Myocyte (in vitro differentiated cells): ENCODE measurements at regions not wholly inside any gene's neighbourhood (a gene's known extent, or its start where the extent isn't known, plus 50 kb on each side); places are given as distances from the start of the nearest gene placed in this dataset.
A peak's percentile ranks its signal among the peaks of the same experiment; 100 is the strongest.

Experiments used
- DNase-seq: peaks from one replicate; pipeline ENCODE4 v3.0.0-alpha.2; 2012; ENCODE audit warnings: low read depth

DNA sequence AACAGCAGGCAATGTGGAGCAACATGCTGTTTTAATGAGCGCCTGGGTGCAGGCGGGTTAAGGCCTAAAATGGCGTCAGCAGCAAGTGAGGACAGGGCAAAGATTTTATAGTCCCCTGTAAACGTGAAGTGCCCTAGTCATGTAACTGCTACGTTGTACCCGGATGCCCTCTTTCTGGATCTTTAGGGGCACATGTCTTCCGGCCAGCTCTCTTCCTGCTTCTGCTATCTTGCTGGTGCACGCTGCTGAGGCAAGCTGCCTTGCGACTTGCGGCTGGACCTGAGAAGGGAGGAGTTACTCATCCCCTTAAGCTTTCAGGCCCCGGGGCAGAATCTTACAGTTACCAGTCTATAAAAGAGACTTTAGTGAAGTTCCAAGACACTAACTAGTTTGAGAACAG lies 303.6 kb upstream of the DACH1 start:
- DNase-seq: no peak

DNA sequence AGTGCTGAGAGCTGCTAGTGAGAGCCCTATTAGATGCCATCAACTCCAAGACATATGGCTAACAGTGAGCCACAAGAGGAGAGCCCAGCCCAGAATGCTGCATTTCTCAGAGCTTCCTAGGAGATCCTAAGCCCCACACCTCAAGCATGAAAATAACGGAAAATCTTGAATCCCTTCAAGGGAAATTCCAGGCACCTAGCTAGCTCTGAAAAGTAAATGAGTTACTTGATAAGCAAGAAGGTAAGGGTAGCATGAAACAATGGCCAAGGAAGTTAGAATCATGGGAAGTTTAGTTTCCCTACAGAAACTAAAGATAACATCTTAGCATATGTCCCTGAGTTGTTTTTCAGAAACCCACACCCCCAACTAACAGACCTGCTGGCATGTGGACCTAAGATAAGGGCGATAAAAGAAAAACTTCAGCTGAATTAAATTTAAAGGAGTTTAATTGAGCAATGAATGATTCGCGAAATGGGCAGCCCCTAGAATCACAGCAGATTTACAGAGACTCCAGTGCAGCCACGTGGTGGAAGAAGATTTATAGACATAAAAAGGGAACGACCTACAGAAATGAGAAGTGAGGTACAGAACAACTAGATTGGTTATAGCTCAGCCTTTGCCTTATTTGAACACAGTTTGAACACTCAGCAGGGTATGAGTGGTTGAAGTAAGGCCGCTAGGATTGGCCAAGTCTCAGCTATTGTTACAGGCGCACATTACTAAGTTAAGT lies 301.3 kb upstream of the DACH1 start:
- no peak for DNase-seq

- peak; percentile 9 for DNase-seq
Observed at GRCh38 chr13:72166102-72166650, 299.2 kb upstream of the DACH1 start.

DNA sequence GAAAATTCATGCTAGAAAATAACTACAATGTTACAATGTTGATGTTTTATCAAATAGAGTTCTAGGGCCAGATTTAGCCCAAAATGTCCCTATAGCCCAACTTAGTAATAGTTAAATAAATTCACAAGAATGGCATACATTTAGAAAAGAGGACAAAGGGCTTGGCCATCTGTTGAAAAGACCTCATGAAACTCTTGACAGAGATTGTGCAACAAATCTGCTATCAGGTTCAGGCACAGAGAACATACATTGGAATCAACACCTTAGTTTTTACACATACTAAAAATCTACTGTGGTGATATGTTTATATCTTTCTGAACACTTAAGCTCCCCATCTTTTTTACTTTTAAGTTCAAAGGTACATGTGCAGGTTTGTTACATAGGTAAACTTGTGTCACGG lies 298.3 kb upstream of the DACH1 start:
- no peak for DNase-seq

- DNase-seq: peak; percentile 25
Observed at GRCh38 chr13:72164811-72165210, 297.8 kb upstream of the DACH1 start.

- peak; percentile 45 for DNase-seq
Observed at GRCh38 chr13:72163678-72164077, 296.7 kb upstream of the DACH1 start.

DNA sequence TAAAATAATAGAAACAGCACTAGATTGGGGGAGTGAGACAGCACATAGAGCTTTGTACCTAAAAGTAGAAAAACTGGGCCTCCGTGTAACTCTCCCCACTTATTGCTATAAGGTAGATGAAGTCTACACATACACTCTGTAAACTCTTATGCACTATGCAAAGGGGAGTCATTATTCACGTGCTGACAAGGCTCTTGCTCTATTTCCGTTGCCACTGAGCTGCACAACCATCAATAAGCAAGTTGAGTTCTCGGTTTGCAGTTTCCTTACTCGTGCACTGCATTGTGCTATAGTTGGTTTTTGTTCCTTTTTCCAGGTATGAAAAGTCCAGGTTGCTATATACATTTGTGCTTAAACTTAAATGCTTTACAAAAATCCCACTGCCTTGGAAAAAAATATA lies 294.0 kb upstream of the DACH1 start:
- DNase-seq: no peak

DNA sequence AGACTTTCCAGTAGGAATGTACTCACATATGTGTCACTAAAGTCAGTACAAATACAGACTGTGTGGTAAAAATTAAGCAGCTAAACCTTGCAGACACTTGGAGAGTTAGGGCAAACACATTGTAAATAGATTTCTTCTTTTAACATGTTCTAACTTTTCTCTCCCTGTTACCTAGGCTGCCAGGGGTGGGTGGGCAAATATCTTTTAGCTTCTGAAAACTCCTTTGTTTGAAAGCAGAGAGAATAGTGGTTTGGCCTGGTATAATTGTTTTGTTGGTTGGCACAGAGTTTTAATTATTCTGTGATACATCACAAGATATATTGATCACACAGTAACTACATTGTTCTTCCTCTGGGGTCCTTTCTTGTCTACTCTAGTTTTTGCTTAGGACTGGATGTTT lies 289.8 kb upstream of the DACH1 start:
- no peak for DNase-seq

DNA sequence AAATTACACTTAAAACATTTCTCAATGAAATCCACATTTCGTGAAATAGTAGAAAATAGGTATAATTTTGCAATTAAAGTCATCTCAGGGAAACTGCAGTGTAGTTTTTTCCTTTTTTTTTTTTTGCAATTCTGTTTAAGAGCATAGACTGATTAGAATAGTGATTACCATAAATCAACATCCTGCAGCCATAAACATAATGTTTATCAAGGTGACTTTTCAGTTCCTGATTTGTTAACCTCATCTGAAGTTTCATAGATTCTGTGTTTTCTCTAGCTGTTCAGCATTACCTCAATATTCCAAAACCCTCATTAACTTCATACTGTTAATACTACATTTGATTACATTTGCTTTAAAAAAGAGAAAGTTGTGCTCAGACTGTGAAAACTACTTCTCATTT lies 286.3 kb upstream of the DACH1 start:
- no peak for DNase-seq

GRCh38 chr13:72151241-72151640 lies 284.2 kb upstream of the DACH1 start:
- peak; percentile 40 for DNase-seq

GRCh38 chr13:72150502-72150901 lies 283.5 kb upstream of the DACH1 start:
- no peak for DNase-seq

GRCh38 chr13:72149701-72150100 lies 282.7 kb upstream of the DACH1 start:
- DNase-seq: no peak

GRCh38 chr13:72146816-72147215 lies 279.8 kb upstream of the DACH1 start:
- no peak for DNase-seq

DNA sequence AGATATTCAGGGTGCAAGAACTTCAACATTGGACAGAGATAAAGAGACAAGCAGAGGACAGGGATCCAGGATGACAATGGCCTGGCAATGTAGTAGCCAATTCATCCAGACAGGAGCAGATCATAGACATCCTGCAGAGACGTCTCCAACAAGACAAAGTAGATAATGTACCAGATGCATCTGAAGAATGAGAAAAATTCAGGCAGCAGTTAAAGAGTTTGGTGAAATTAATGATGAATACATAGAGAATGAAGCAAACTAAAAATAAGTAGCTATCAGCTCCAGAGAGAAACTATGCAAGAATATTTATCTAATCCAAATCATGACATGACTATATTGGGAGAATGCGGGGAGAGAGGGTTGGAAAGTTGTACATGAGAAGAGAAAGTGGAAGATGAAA lies 278.4 kb upstream of the DACH1 start:
- no peak for DNase-seq

GRCh38 chr13:72144636-72145035 lies 277.6 kb upstream of the DACH1 start:
- DNase-seq: no peak

DNA sequence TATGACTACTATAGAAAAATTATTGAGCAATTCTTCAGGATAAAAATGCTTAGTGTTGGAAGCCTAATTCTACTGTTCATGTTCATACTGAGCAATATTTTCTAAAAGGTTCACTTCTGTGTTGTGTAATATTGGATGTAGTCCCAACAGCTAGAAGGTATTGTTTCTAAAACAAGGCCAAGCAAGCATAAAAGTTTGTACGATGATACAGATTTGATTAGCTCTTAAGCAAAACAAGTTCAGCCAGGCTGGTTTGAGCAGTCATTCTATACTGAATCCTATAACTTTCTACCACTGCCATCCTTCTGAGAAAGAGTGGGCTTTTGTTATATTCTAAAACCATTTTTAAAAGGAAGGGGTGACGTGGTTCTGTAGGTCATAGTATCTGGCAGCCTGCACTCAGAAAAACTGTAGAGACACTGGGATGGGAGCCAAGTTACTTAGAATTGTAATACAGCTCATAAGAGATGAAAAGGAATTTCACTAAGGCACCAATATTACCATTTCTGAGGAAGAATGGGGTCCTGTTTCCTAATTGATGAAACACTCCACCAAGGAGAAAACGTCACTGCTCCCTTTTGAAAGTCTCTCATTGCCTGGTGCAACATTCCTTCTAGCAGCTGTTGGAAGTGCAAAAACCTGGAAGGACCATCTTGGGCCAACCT lies 275.0 kb upstream of the DACH1 start:
- no peak for DNase-seq

DNA sequence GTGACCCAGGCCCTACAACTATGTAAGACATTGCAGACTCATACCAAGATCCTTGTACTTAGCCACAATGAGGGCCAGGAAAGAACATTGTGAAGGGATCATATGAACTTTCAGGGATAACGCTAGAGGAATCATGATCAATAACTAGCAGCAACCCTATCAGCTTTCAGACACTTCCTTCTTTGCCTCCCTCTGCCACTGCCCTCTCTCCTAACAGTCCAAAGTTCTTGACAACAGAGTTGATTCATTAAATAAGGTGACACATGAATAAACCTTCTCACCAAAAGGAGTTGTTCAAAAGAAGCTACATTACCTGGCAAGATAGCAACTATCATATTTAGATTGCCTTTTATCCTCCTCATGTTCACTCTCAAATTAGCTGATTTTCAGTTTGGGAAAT lies 272.2 kb upstream of the DACH1 start:
- DNase-seq: no peak

- no peak for DNase-seq
Observed at GRCh38 chr13:72132075-72132474, 265.1 kb upstream of the DACH1 start.

- DNase-seq: no peak
Observed at GRCh38 chr13:72129117-72129516, 262.1 kb upstream of the DACH1 start.

GRCh38 chr13:72127031-72127430 lies 260.0 kb upstream of the DACH1 start:
- DNase-seq: peak; percentile 9

- DNase-seq: no peak
Observed at GRCh38 chr13:72126424-72126823, 259.4 kb upstream of the DACH1 start.

GRCh38 chr13:72125561-72125960 lies 258.6 kb upstream of the DACH1 start:
- no peak for DNase-seq
